ENCODE measurements at regions not wholly inside any gene's neighbourhood (a gene's known extent, or its start where the extent isn't known, plus 50 kb on each side); places are given as distances from the start of the nearest gene placed in this dataset.

DNA sequence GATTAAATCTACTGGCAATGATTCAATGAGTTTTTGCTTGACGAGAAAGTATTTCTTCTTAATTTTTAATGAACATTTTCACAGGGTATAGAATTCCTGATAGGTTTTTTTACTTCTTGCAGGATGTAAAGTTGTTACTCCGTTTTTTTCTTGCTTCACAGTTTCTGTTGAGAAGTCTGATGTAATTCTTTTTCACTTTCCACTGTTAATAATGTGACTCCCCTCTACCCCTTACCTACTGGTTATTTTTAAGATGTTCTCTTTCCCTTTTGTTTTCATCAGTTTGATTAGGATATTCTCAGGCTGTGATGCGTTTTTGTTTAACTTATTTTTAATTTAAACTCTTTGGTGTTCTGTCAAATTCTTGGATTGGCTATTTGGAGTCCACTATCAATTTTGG, 933.9 kb upstream of the PIK3C3 start:
- Histone ChIP-seq H3K36me3 (ENCODE audit: control insufficient read depth, insufficient read depth, low read length) (no peaks in the 10 kb centered on the region), H3K27me3 (replicated peaks; ENCODE audit: control insufficient read depth, insufficient read depth, low read length) (no peaks in the 10 kb centered on the region), H3K4me3 (replicated peaks; ENCODE audit: low read depth, low read length) (no peak overlapping the region)
- no peak for TF ChIP-seq CTCF (IDR thresholded peaks at IDR 0.05; ENCODE audit: insufficient read depth, low read length, poor library complexity, severe bottlenecking)
- DNase-seq (ENCODE audit: extremely low read depth, insufficient read length): no peak

DNA sequence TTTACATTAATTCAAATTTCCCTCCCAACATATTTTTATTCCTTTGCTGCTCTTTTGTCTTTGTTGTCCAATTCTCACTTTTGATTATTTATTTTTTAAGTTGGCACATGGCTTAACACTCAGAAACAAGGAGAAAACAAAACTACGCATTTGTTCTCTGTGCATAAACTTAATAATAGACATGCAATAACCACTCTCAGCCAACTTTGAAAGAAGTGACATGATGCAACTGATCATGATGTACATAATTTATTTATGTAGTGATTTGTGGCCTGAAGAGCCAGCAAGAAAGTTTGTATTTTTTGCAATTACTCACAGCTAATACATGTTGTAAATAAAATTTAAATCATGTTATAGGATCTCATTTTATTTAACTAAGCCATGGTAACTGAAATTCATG, 942.8 kb upstream of the PIK3C3 start:
- TF ChIP-seq CTCF (IDR thresholded peaks at IDR 0.05; ENCODE audit: insufficient read depth, low read length, poor library complexity, severe bottlenecking): no peak
- no peak for DNase-seq (ENCODE audit: extremely low read depth, insufficient read length)

GRCh38 chr18:41009926-41010325, 945.1 kb upstream of the PIK3C3 start:
- TF ChIP-seq CTCF (IDR thresholded peaks at IDR 0.05; ENCODE audit: insufficient read depth, low read length, poor library complexity, severe bottlenecking): no peak
- DNase-seq (ENCODE audit: extremely low read depth, insufficient read length): no peak
- Histone ChIP-seq H3K4me3 (replicated peaks; ENCODE audit: low read depth, low read length) (no peak overlapping the region), H3K27me3 (replicated peaks; ENCODE audit: control insufficient read depth, insufficient read depth, low read length) (no peaks in the 10 kb centered on the region), H3K36me3 (ENCODE audit: control insufficient read depth, insufficient read depth, low read length) (no peaks in the 10 kb centered on the region)

More for the DNA sequence above, 942.8 kb upstream of the PIK3C3 start:
- no peak overlapping the region for H3K4me3 ChIP-seq (replicated peaks; ENCODE audit: low read depth, low read length)
- no peaks in the 10 kb centered on the region for H3K36me3 ChIP-seq (ENCODE audit: control insufficient read depth, insufficient read depth, low read length)
- H3K27me3 ChIP-seq (replicated peaks; ENCODE audit: control insufficient read depth, insufficient read depth, low read length): no peaks in the 10 kb centered on the region

DNA sequence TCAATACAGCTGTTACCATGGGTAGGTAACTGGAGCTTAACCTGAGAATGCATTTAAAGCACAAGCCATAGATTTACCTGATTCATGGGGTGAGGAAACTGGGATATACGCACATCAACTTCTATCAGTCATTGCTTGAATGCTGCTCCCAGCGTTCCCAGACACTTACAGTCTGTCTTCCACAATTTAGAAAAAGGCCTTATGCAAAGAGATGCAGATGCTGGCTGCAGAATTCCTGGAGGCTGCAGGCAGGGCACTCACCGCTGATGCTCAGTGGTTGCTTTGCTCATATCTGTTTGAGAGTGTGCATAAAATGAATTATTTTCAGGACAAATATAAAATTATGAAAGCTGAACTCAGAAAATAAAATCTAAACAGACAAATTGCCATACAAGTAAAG, 950.7 kb upstream of the PIK3C3 start:
- H3K36me3 ChIP-seq (ENCODE audit: control insufficient read depth, insufficient read depth, low read length): no peaks in the 10 kb centered on the region
- no peak for DNase-seq (ENCODE audit: extremely low read depth, insufficient read length)
- H3K4me3 ChIP-seq (replicated peaks; ENCODE audit: low read depth, low read length): no peak overlapping the region
- no peaks in the 10 kb centered on the region for H3K27me3 ChIP-seq (replicated peaks; ENCODE audit: control insufficient read depth, insufficient read depth, low read length)
- no peak for TF ChIP-seq CTCF (IDR thresholded peaks at IDR 0.05; ENCODE audit: insufficient read depth, low read length, poor library complexity, severe bottlenecking)

DNA sequence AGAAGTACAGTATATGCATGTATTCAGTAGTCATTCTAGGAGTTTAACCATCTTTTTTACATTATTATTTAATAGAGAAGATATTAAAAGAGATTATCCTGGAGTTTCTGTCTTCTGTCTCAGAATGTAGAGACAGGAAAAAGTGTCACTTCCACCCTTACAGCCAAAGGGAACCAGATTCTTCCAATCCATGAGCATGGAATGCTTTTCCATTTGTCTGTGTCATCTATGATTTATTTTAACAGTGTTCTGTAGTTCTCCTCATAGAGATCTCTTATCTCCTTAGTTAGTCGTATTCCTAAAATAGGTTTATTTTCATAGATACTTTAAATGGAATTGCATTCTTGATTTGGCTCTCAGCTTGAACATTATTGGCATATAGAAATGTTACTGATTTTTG, 959.5 kb upstream of the PIK3C3 start:
- DNase-seq (ENCODE audit: extremely low read depth, insufficient read length): no peak
- Histone ChIP-seq H3K36me3 (ENCODE audit: control insufficient read depth, insufficient read depth, low read length) (no peaks in the 10 kb centered on the region), H3K27me3 (replicated peaks; ENCODE audit: control insufficient read depth, insufficient read depth, low read length) (no peaks in the 10 kb centered on the region), H3K4me3 (replicated peaks; ENCODE audit: low read depth, low read length) (no peak overlapping the region)
- no peak for TF ChIP-seq CTCF (IDR thresholded peaks at IDR 0.05; ENCODE audit: insufficient read depth, low read length, poor library complexity, severe bottlenecking)

GRCh38 chr18:40993363-40993762, 961.7 kb upstream of the PIK3C3 start:
- Histone ChIP-seq H3K36me3 (ENCODE audit: control insufficient read depth, insufficient read depth, low read length) (no peaks in the 10 kb centered on the region), H3K27me3 (replicated peaks; ENCODE audit: control insufficient read depth, insufficient read depth, low read length) (no peaks in the 10 kb centered on the region), H3K4me3 (replicated peaks; ENCODE audit: low read depth, low read length) (no peak overlapping the region)
- DNase-seq (ENCODE audit: extremely low read depth, insufficient read length): no peak
- no peak for TF ChIP-seq CTCF (IDR thresholded peaks at IDR 0.05; ENCODE audit: insufficient read depth, low read length, poor library complexity, severe bottlenecking)

All from GM06990 (cell line).